GM18858 (cell line): ENCODE measurements at regions not wholly inside any gene's neighbourhood (a gene's known extent, or its start where the extent isn't known, plus 50 kb on each side); places are given as distances from the start of the nearest gene placed in this dataset.
A peak's percentile ranks its signal among the peaks of the same experiment; 100 is the strongest.

Experiments
- ATAC-seq: cut with Tn5 transposase; IDR thresholded peaks from one replicate; pipeline ENCODE4 v1.9.1; 2021; ENCODE audit not compliant: unreplicated experiment

GRCh38 chr2:79359419-79359818 is 153.4 kb upstream of the CTNNA2 start:
- no peak for ATAC-seq

DNA sequence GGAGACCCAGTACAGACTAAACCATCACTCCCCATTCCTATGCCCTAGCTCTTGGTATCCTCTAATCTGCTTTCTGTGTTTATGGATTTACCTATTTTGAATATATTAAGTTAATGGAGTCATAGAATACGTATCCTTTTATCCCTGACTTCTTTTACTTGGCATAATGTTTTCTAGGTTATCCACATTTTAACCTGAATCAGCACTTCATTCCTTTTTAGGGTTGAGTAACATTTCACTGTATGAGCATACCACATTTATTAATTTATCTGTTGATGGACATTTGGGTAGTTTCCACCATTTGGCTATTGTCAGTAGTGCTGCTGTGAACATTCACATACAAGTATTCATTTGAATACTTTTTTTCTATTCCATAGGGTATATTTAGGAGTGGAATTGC is 157.3 kb upstream of the CTNNA2 start:
- ATAC-seq = no peak

GRCh38 chr2:79327460-79327859 is 167.9 kb upstream of the REG3A start:
- no peak for ATAC-seq

- ATAC-seq = no peak
Measured at GRCh38 chr2:79320871-79321270, 161.3 kb upstream of the REG3A start.

DNA sequence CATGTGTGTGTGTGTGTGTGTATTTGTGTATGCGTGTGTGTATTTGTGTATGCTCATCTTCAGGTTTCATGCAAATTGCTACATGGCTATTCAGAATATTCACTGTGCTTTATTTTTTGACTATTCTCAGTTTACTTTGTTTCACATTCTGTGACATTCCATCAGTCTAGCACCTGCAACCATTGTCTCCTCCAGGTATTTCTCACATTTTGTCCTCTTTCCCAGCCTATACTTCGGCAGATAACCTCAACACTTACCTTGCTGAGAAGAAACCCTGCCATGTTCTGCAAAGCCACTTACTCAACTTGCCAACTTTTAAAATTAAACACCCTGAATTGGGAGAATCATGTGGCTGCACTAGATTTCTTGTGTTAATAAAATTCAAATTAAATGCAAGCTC is 135.4 kb upstream of the REG3A start:
- ATAC-seq = no peak

GRCh38 chr2:79292958-79293315 is 133.4 kb upstream of the REG3A start:
- no peak for ATAC-seq

DNA sequence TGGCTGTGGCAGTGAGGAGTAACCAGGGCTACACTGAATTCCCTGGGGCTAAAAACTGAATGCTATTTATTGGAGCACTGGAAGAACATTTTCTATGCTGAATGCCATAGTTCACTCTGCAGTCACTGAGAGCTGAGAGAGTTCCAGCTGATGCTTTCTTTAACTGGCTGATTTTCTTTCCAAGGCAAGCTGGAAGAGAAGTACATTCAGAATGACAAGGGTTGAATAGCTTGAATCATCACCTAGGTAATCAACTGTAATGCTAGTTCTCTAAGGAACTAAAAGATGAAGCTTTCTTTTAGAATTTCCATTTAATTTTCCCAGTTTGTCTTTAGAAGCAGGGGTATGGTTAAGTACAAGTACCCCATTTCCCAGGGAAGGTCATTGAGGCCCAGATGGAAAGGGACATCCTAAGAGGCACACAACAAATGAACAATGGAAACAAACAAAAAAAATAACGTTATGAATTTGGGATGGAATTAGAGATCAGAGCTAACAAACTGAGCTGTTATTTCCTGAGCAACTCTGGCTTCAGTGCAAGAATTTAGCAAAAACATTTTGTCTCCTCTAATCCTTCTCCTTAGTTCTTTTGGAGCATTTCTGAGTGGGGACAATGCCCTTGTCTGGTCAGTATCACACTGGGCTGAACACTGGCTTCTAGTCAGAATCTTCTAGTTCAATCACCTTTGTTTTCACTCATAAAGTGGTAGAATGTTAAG is 132.8 kb upstream of the REG3A start:
- no peak for ATAC-seq

- no peak for ATAC-seq
Measured at GRCh38 chr2:79275863-79276262, 116.3 kb upstream of the REG3A start.

DNA sequence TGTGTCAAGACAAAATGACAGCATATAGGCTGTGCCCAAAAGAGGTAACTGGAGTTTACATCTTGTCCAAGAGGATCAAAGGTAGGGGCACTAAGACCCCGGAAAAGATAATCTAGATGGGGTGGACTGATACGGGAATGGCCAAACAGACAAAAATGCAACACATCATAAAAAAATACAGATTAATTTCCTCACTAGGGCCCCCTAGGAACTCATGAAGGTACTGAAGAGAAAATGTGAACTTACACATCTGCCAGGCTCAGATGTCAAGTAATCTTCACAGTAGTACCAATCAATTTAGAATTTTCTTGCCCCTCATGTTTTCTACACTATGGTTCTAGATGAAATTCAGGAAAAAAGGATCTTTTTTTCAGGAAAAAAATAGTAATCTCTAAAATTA is 115.6 kb upstream of the REG3A start:
- no peak for ATAC-seq

- ATAC-seq = no peak
Measured at GRCh38 chr2:79272616-79273015, 113.1 kb upstream of the REG3A start.

DNA sequence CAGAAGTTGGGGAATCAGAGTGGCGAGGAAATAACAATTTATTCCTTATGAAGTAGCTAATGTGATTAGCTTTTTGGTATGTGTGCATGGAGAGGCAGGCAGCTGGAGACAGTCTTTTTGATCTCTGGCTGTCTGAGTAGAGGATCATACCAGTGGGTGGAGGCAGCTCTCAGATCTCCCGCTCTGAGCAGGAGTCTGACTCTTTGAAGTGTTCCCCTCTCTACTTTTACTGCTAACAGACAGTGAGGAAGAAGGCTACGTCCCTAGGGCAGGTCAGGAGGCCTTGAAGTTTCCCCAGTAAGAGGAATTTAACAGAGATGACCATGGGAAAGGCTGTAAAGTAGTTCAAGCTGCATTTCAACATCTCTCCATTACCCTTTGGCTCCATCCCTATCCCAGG is 111.9 kb upstream of the REG3A start:
- ATAC-seq = no peak

GRCh38 chr2:79260848-79261247 is 101.3 kb upstream of the REG3A start:
- no peak for ATAC-seq

GRCh38 chr2:79259959-79260358 is 100.4 kb upstream of the REG3A start:
- no peak for ATAC-seq

DNA sequence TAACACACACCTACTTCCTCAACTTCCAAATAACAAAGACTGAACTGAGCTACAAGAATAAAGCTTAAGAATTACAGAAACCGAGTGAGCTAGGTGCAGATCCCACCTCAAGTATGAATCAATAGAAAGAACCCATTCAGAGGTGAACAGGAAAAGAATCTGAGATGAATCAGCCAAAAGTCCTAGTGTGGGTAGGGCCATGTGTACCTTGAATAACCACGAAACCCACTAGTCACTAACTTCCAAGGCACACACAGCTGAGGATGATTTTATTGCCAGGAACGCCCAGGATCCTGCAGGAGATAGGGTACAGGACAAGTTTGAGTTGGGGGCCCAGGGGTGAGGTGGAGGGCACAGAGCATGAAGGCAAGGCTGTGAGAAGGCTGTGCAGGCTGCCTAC is 99.7 kb upstream of the REG3A start:
- no peak for ATAC-seq

DNA sequence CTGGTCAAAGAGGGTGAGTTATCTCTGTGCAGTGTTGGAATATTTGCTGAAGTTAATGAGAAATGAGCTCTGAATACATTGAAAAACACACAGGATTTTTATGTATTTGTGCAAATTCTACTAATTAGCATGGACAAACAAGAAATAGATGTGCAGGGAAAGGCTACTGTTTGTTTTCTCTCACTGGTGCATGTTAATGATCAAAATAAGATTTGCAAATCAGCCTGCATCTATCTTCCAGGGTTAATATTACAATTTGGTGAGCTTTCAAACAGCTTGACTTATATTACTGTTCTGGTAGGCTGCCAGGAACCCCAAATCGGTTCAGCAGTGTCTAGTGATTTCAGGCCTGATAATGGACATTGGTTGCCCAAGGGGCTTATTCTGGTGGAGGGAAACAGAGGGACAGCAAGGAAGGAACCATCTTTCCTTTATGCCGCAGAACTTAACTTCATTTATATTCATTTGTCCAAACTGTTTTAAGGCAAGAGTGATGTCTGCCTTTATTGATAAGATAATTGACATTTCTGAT is 93.8 kb upstream of the REG3A start:
- no peak for ATAC-seq

- no peak for ATAC-seq
Measured at GRCh38 chr2:79250656-79251055, 91.1 kb upstream of the REG3A start.

GRCh38 chr2:79248776-79249175 is 89.2 kb upstream of the REG3A start:
- no peak for ATAC-seq

- ATAC-seq = no peak
Measured at GRCh38 chr2:79235135-79235534, 75.6 kb upstream of the REG3A start.

GRCh38 chr2:79223539-79223938 is 64.0 kb upstream of the REG3A start:
- no peak for ATAC-seq

GRCh38 chr2:79219383-79219988 is 59.9 kb upstream of the REG3A start:
- peak; percentile 92 for ATAC-seq

- ATAC-seq = no peak
Measured at GRCh38 chr2:79210274-79210917, 50.8 kb upstream of the REG3A start.
